SK-N-SH (cell line): ENCODE measurements at regions not wholly inside any gene's neighbourhood (a gene's known extent, or its start where the extent isn't known, plus 50 kb on each side); places are given as distances from the start of the nearest gene placed in this dataset.

Source experiments
- CTCF ChIP-seq: fragments of 200-600 bp; sonication (generic); IDR thresholded peaks from 2 replicates; pipeline ENCODE4 v1.6.1; 2017; ENCODE audit warnings: antibody characterized with exemption, mild to moderate bottlenecking, moderate library complexity
- EP300 ChIP-seq, 2 experiments: IDR thresholded peaks; 2 replicates each; pipeline versions ENCODE4 v1.4.0 to v1.6.1; 2012; ENCODE audit warnings: borderline replicate concordance in 1 of 2, low read depth in 1 of 2, low read length in 1 of 2
- MAX ChIP-seq: IDR thresholded peaks from 2 replicates; pipeline ENCODE4 v1.4.0; 2012; ENCODE audit warnings: low read depth
- POLR2AphosphoS5 ChIP-seq: IDR thresholded peaks from 2 replicates; pipeline ENCODE4 v1.6.1; 2012; ENCODE audit warnings: low read depth, low read length
- RAD21 ChIP-seq: IDR thresholded peaks from 2 replicates; pipeline ENCODE4 v1.6.1; 2012; ENCODE audit warnings: mild to moderate bottlenecking, low read length

- no peak for TF ChIP-seq CTCF
- no peak for TF ChIP-seq POLR2AphosphoS5
- TF ChIP-seq RAD21, result no peak
- no peak for TF ChIP-seq MAX
- TF ChIP-seq EP300 (IDR thresholded peaks at IDR 0.05; ENCODE audit: borderline replicate concordance in 1 of 2, low read depth in 1 of 2, low read length in 1 of 2), result no peak
Measured at GRCh38 chr20:23270382-23270911, 80.1 kb upstream of the NXT1 start.
